ENCODE measurements at regions not wholly inside any gene's neighbourhood (a gene's known extent, or its start where the extent isn't known, plus 50 kb on each side); places are given as distances from the start of the nearest gene placed in this dataset.

DNA sequence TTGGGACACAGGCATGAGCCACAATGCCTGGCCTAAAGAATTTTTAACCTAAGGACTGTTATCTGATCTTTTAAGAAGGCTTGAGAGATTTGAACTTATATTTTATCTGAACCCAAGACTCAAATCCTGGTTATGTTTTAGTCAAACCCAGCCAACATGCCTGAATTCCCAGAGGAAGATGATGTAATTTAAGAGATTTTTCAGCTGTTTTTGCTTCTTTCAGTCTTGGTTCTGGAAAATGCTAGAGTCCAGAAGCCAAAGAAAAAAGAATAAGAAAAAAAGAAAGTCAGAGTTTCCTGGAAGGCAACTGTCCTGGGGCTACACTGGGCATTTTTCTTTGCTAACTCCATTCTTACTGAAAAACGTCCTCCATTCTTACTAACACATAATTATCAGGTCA lies 85.8 kb downstream of the SNX18 start:
- no peak overlapping the region for H3K4me3 ChIP-seq (ENCODE audit: low read depth, low read length)
- in situ Hi-C loops (cut with HindIII; ENCODE audit: low sequenced_read_pairs) = no loop called here
- TF ChIP-seq, protein P1, sequence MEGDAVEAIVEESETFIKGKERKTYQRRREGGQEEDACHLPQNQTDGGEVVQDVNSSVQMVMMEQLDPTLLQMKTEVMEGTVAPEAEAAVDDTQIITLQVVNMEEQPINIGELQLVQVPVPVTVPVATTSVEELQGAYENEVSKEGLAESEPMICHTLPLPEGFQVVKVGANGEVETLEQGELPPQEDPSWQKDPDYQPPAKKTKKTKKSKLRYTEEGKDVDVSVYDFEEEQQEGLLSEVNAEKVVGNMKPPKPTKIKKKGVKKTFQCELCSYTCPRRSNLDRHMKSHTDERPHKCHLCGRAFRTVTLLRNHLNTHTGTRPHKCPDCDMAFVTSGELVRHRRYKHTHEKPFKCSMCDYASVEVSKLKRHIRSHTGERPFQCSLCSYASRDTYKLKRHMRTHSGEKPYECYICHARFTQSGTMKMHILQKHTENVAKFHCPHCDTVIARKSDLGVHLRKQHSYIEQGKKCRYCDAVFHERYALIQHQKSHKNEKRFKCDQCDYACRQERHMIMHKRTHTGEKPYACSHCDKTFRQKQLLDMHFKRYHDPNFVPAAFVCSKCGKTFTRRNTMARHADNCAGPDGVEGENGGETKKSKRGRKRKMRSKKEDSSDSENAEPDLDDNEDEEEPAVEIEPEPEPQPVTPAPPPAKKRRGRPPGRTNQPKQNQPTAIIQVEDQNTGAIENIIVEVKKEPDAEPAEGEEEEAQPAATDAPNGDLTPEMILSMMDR (IDR thresholded peaks at IDR 0.05; ENCODE audit: low read depth, low read length, missing control alignments) = no peak
- DNase-seq (ENCODE audit: low read depth) = no peak

- no peak overlapping the region for H3K4me3 ChIP-seq (ENCODE audit: low read depth, low read length)
- no peak for DNase-seq (ENCODE audit: low read depth)
- TF ChIP-seq, protein P1 (IDR thresholded peaks at IDR 0.05; ENCODE audit: low read depth, low read length, missing control alignments) = no peak
- in situ Hi-C loops (cut with HindIII; ENCODE audit: low sequenced_read_pairs) = no loop called here
Observed at GRCh38 chr5:54602475-54602874, 84.9 kb downstream of the SNX18 start.

DNA sequence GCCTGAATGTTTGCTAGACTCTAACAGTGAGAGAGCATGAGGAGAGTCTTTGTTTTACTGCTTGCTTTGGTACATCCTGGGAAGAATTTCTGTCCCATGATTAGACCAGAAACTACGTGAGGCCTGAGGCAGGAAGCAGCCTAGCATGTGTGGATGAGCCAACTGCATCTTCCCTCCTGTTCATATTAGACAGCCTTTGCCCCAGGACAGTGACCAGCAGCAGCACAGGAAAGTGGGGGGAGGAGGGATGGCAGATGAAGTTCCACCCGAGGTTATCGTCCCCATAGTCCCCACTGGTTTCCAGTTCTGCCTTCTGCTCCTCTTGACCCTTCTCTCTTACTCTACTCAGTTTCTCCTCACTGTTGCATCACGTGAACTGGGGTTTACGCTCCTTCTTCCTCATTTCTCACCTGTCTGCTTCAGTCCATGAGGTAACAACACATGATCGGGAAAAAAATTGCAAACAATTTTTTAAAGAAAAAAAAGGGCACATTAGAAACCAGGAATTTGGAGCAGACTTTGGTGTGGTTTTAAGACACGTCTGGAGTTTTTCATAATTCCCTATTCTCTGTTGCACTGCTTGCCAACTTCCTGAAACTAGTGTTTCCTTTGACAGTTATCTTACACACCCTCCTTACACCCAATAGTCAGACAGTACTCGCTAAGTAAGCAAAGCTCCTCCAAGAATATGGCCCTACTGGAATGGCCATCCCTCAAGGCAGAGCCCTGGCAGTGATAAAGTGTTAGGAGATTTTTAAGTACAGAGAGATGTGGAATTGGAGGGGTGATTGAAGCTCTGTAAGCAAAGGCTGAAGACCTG lies 84.1 kb downstream of the SNX18 start:
- no peak for DNase-seq (ENCODE audit: low read depth)
- no peak overlapping the region for H3K4me3 ChIP-seq (ENCODE audit: low read depth, low read length)
- TF ChIP-seq, protein P1 (IDR thresholded peaks at IDR 0.05; ENCODE audit: low read depth, low read length, missing control alignments) = no peak
- in situ Hi-C loops (cut with HindIII; ENCODE audit: low sequenced_read_pairs) = no loop called here

All from astrocyte of the cerebellum (primary cell).